Hepatocyte (in vitro differentiated cells): ENCODE measurements at regions not wholly inside any gene's neighbourhood (a gene's known extent, or its start where the extent isn't known, plus 50 kb on each side); places are given as distances from the start of the nearest gene placed in this dataset.

Experiments used
- CTCF ChIP-seq: fragments of 200-600 bp; sonication (generic); IDR thresholded peaks from 2 replicates; pipeline ENCODE4 v1.5.1; 2016; ENCODE audit warnings: antibody characterized with exemption, mild to moderate bottlenecking; ENCODE audit not compliant: poor library complexity
- EZH2phosphoT487 ChIP-seq: fragments of 200-600 bp; sonication (generic); IDR thresholded peaks from one replicate; pipeline ENCODE4 v1.6.1; 2018; ENCODE audit warnings: antibody characterized with exemption, mild to moderate bottlenecking, low read depth, moderate library complexity; ENCODE audit not compliant: unreplicated experiment, severe bottlenecking

- TF ChIP-seq CTCF (no peak), EZH2phosphoT487 (no peak)
Measured at GRCh38 chr4:45530498-45530897, 593.4 kb downstream of the GABRG1 start.
